ENCODE measurements at regions not wholly inside any gene's neighbourhood (a gene's known extent, or its start where the extent isn't known, plus 50 kb on each side); places are given as distances from the start of the nearest gene placed in this dataset.
"Not testable (repeated sequence)": the region's sequence is repeated elsewhere in the genome, so short reads cannot be mapped to it uniquely, and the experiment has no call there.

DNA sequence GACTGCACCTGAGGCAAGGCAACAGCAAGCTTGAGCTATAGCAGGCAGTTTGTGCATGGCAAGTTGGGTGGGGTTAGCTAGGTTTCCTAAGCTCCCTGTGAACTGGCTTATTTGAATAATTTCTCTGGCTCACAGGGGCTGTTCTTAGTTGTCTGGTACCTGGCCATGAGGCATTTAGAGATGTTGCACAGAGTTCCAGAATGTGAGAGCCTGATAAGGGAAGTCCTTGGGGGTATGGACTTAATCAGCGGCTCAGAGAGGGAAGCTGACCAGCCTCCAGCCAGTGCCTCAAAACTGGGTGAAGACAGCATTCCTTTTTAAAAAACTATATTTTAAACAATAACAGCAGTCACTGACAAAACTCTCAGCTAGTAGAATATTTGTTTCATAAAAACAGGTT is 307.4 kb downstream of the FZD1 start:
- no peak for DNase-seq

- no peak for DNase-seq
Measured at GRCh38 chr7:91573405-91573804, 307.1 kb downstream of the MTERF1 start.

DNA sequence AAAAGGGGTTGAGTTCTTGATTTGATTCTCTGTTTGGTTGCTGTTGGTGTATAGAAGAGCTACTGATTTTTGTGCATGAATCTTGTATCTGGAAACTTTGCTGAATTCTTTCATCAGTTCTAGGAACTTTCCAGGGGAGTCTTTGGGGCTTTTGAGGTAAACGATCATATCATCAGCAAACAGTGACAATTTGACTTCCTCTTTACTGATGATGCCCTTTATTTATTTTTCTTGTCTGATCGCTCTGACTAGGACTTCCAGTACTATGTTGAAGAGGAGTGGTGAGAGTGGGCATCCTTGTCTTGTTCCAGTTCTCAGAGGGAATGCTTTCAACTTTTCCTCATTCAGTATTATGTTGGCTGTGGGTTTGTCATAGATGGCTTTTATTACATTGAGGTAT is 304.0 kb downstream of the MTERF1 start:
- DNase-seq = not testable (repeated sequence)

DNA sequence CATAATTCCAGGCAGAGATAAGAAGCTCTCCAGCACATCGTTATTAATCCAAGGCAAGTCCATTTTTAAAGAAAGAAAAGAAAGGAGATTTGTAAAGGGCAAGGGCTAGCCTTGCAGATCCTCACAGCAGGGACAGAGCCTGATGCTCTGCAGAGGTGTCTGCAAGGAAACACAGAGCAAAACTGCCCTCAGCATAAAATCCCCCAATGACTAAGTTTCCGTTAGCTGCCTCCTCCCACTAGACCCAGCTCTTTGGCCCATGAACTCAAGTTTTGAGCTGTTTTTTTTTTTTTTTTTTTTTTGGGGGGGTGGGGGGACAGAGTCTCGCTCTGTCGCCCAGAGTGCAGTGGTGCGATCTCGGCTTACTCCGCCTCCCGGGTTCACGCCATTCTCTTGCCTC is 300.7 kb downstream of the MTERF1 start:
- no peak for DNase-seq

- no peak for DNase-seq
Measured at GRCh38 chr7:91582799-91583477, 297.6 kb downstream of the MTERF1 start.

GRCh38 chr7:91596287-91596686 is 284.2 kb downstream of the MTERF1 start:
- DNase-seq = no peak

DNA sequence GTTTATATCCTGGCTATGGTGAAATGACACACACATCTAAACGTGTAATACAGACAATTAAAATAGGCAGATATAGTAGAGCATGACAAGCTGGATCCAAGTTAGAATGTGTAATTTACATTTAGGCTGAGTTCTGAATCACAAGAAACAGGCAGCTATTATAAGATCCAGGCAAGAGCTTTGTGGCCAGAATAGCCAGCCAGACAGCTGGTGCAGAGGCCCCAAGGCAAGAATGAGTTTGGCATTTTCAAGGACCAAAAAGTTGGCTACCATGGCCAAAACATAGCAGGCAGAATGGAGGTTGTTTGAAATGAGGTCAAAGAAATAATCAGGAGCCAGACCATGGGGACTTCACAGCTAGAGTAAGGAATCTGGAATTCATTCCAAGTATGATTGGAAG is 281.7 kb downstream of the MTERF1 start:
- DNase-seq = no peak

DNA sequence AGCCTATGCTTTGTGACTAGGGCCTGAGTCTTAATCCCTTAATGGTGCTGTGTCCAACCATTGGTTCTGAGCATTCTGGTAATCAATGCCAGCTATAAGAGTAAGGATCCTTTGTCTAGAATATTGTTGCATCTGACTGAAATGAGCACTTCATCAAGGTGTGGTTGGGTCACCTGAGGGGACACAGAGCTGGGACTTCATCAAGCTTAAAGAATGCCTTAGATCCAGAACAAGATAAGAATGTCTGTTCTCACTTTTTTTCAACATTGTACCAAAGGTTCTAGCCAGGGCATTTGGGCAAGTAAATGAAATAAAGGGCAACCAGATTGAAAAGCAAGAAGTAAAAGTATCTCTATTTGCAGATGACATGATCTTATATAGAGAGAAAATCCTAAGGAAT is 280.4 kb downstream of the MTERF1 start:
- DNase-seq = no peak

GRCh38 chr7:91603707-91604106 is 276.8 kb downstream of the MTERF1 start:
- DNase-seq = no peak

DNA sequence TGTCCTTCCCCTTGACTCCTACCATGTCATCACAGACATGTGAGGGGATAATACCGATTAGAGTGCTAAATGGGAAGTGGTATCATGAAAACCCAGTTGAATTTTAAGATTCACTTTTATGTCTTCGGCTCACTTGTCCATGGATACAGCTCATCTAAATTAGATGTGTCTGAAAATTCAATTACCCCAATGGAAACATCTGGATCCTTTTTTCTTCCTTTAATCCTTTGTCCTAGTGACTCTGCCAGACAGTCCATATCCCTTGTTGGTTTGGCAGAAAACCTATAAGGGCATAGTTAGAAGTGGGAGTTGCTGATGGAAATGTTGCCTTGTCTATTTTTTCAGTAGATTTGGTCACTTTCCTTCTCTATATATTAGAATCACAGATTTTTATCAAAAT is 271.9 kb downstream of the MTERF1 start:
- DNase-seq = no peak

GRCh38 chr7:91609525-91609924 is 271.0 kb downstream of the MTERF1 start:
- no peak for DNase-seq

- no peak for DNase-seq
Measured at GRCh38 chr7:91614431-91614830, 266.1 kb downstream of the MTERF1 start.

- no peak for DNase-seq
Measured at GRCh38 chr7:91618776-91619765, 261.4 kb downstream of the MTERF1 start.

GRCh38 chr7:91620827-91621226 is 259.7 kb downstream of the MTERF1 start:
- DNase-seq = no peak

- DNase-seq = not testable (repeated sequence)
Measured at GRCh38 chr7:91627324-91627723, 253.2 kb downstream of the MTERF1 start.

DNA sequence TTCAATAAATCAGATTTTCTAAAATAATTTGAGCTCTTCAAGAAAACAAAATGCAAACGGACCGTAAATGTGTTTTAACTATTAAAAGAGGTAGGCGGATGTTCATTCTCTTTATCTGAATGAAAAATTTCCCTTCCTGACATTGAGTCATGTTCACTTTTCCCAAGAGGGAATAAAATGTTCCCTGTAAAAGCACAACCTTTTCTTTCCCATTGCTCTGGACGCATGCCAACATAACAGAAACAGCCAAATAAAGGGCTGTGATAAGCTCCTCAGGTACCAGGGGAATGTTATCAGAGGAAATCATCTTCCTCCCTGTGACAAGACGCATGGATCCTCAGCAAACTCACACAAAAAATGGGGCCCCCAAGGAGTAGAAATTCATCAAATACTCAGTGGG is 251.8 kb downstream of the MTERF1 start:
- no peak for DNase-seq

- DNase-seq = no peak
Measured at GRCh38 chr7:91630581-91631380, 249.7 kb downstream of the MTERF1 start.

- DNase-seq = no peak
Measured at GRCh38 chr7:91632234-91632940, 248.1 kb downstream of the MTERF1 start.

- no peak for DNase-seq
Measured at GRCh38 chr7:91633013-91633441, 247.5 kb downstream of the MTERF1 start.

- DNase-seq = no peak
Measured at GRCh38 chr7:91634485-91635177, 245.9 kb downstream of the MTERF1 start.

GRCh38 chr7:91636129-91636724 is 244.3 kb downstream of the MTERF1 start:
- peak; percentile 15 for DNase-seq

Data from activated CD4-positive, alpha-beta T cell treated with anti-CD3 and anti-CD28 coated beads, Interleukin-2, Interleukin-6, amounts not matched to agents 100 ng/mL and 50 ng/mL, durations not matched to agents 16 hours and 8 hours (primary cell).